ENCODE measurements at regions not wholly inside any gene's neighbourhood (a gene's known extent, or its start where the extent isn't known, plus 50 kb on each side); places are given as distances from the start of the nearest gene placed in this dataset.

DNA sequence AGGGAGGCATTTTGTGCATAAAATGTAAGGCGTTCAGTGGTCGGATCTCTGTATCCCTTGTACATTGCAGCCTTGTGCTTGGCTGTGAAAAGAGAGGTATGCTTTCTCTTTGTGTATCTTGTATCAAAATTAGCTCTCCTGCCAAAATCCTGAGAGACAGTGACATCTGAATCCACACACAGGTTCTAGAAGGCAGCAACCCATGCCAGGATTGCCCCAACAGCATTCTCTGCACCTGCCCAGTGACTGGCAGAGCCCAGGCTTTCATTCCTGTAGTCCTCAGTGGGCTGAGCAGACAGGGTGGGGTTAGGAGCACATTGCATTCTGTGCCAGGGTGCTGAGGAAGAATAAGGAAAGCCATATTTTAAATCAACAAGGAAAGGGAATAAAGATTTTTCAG, 740.3 kb upstream of the RAB6C start:
- no peak for DNase-seq

DNA sequence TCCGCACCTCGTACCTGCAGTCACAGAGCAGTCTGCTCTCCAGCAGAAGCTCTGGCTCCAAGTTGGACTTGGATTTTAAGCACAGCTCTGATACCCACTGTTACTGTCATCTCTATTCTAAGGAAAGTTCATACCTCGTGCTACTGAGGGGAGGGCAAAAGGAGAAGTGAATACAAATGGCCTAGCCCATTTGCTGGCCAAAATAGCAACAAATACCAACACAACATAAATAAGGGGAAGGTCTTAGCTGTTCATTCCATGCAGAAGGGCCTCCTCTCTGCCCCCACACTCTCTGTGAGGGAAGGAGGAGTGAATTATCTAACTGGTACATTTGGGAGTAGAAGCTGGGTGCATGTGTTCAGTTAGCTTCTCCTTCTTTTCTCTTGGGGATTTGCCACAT, 739.4 kb upstream of the RAB6C start:
- DNase-seq = no peak

- no peak for DNase-seq
Measured at GRCh38 chr2:129242269-129242668, 737.2 kb upstream of the RAB6C start.

GRCh38 chr2:129247751-129248150, 731.7 kb upstream of the RAB6C start:
- no peak for DNase-seq

- no peak for DNase-seq
Measured at GRCh38 chr2:129248198-129248597, 731.3 kb upstream of the RAB6C start.

DNA sequence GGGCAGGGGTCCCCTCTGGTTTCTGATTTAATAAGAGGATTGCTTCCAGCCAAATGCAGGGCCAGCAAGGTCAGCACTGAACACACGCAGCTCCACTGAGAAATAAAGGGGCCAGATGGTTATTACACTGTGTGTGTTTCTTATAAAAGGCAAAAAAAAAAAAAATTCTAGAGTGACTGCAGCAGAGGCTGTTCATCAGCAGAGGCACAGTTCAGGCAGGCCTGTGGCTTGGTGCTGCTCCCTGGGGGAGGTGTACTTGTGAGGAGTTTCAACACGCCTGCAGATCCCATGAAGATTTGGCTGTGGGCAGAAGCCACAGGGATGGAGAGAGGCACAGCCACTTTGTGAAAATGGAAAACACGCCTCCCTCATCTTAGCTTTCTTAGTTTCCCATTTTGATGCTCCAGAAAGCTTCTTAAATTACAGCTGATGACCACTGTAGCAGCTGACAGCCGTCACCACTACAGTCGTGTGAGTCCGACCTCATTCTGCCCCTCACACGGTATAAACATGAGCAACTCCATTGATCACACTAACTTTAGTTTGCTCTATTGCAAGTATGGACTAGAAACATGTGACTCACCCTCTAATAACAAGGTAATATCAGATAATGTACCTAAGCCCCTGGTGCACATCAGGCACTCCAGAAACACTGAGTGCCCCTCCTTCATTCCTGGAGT, 726.5 kb upstream of the RAB6C start:
- no peak for DNase-seq

GRCh38 chr2:129253461-129253812, 726.0 kb upstream of the RAB6C start:
- no peak for DNase-seq

GRCh38 chr2:129254718-129255117, 724.7 kb upstream of the RAB6C start:
- DNase-seq = no peak

DNA sequence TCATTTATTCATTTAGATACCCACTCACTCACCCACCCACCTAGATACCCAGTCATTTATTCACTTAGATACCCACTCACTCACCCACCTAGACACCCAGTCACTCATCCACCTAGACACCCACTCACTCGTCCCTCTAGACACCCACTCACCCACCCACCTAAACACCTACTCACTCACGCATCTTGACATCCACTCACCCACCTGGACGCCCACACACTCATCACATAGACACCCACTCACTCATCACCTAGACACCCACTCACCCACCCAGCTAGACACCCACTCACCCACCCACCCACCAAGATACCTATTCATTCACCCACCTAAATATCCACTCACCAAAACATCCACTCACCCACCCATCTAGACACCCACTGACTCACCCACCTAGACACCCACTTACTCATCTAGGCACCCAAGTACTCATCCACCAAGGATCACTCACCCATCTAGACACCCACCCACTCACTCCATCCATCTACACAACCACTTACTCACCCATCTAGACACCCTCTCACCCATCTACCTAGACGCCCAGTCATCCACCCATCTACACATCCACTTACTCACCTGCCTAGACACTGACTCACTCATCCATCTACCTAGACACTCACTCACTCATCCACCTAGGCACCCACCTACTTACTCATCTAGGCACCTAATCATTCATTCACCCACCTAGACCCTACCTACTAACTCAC, 723.7 kb upstream of the RAB6C start:
- no peak for DNase-seq

DNA sequence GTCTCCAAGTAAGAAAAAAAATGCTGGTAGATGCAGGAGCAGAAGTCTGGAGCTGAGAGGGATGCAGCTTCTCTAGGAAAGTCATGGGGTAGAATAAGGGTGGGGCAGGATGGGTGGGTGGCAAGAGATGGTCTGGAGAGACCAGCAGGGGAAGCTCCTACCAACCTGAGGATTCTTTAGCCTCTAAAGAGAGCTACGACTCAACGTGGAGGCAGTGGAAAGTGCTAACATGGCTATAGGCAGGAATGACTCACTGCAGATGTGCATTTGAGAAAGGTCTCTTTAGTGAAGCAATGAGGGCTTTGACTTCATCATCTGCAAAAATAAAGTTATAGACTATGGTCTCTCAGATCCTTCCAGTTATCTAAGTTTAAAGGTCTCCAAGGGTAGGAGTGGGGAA, 722.8 kb upstream of the RAB6C start:
- DNase-seq = no peak

DNA sequence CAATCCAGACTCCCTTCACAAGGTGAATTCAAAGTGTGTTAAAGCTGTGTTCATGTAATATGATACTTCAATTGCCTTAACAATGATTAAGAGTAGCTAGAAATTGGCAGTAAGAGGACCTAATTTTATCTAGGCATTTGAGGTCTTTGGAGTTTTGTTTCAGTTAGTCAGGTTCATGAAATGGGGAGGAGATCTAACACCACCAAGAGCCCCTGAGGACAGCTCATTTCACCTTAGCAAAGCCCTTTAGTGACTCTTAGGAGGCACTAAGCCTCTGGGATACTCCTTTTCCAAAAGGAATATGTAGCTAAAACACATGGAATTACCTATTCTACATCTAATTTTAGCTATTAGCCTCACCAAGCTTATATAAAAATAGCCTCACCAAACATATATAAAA, 716.5 kb upstream of the RAB6C start:
- DNase-seq = no peak

DNA sequence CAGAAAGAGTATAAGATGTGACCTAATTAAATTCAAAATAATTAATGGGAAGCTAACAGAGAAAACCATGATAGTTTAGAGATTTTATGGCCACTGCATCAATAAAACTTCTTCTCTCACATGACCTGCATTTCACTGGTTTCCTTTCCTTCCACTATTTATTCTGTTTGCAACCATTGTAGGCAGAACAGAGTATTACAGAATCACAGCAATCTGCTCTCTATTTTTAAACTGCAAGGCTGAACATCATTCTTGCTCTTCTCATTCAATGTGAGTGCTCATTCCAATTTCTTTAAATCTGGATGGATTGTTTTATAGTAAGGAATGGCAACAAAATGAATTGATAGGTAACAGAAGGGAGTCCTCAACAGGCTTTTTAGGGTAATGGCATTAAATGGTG, 715.5 kb upstream of the RAB6C start:
- no peak for DNase-seq

DNA sequence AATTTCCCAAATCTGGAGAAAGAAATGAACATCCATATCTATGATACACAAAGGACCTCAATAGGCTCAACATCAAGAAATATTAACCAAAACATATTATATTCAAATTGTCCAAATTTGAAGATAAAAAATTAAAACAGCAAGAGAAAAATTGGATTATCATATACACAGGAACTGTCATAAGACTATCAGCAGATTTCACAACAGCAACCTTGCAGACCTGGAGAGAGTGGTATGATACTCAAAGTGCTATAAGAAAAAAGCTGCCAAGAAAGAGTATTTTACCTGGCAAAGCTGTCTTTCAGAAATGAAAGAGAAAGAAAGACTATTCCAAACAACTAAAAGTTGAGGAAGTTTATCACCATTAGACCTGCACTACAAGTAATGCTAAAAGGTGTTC, 711.9 kb upstream of the RAB6C start:
- no peak for DNase-seq

GRCh38 chr2:129273266-129274037, 706.0 kb upstream of the RAB6C start:
- DNase-seq = no peak

DNA sequence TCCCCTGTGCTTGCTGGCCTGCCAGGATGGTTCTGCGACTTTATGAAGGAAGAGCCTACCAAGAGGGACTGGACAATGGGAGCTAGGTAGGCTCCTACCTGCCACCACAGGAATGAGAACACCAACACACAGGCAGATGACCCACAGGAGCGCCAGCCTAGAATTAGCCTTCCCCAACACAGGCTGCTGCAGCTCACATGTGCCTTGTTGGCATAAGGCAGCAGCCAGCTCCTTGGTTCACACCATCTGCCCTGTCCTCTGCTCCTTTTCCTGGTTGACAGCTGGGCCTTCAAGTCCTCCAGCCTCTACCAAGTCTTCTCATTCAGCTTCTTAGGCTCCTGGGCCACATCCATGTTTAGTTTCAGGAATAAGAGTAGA, 705.4 kb upstream of the RAB6C start:
- DNase-seq = no peak

GRCh38 chr2:129274918-129275317, 704.5 kb upstream of the RAB6C start:
- DNase-seq = no peak

GRCh38 chr2:129275706-129276105, 703.8 kb upstream of the RAB6C start:
- DNase-seq = no peak

DNA sequence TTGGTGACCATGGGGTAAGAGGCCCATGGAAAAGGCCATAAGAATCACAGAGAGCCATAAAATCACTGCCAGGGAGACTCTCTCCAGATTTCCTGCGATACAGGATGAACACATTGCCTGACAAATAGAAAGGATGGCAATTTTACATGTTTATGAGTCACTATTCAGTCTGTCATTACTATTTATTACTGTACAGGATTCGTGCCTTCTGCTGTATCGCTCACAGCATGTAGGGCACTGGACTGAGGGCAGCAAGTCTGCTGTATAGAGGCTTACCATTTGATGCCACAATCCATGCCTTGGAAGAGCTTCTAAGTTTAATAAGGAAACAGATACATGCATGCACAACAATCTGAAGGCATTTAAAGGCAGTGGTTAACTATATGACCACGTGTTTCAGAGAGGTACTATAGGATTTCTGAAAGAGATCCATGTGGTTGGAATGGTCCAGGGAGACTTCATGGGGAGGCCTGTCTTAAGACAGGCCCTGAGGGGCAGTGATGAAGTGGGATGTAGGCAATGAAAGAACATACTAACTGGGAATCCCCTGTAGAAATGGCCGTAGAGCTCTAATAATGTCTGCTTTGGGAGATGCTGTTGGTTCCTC, 702.4 kb upstream of the RAB6C start:
- DNase-seq = no peak

GRCh38 chr2:129277585-129277981, 701.9 kb upstream of the RAB6C start:
- no peak for DNase-seq

- no peak for DNase-seq
Measured at GRCh38 chr2:129281791-129282530, 697.5 kb upstream of the RAB6C start.

DNA sequence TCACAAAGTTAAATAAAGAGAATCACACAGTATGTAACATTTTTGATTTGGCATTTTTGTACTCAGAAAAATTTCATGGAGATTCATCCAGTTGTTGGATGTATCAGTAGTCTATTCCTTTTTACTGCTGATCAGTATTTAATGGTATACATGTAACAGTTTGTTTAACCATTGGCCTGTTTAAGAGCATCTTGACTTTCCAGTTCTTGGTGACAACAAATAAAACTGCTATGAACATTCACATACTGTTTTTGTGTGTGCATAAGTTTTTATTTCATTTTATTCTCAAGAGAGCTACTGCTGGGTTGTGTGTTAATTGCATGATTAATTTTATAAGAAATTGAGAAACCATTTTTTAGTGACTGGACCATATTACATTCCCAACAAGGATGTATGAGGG, 694.5 kb upstream of the RAB6C start:
- no peak for DNase-seq

DNA sequence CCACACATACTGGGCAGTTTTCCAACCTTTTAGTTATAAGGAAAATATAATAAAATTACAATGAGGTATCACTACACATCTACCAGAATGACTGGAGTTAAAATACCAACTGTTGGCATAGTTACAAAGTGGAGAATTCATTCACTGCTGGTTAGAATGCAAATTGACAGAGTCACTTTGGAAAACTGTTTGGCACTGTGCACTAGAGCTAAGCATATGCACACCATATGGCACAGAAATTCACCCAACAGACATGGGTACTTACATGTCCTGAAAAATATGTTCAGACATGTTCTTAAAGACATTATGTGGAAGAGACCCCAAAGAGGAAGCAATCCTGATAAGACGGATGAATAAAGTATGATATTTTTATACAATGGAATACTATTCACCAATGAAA, 686.1 kb upstream of the RAB6C start:
- no peak for DNase-seq

- no peak for DNase-seq
Measured at GRCh38 chr2:129296396-129296795, 683.1 kb upstream of the RAB6C start.

Data from 8988T (cell line).